NCI-H128 (cell line): ENCODE measurements at regions not wholly inside any gene's neighbourhood (a gene's known extent, or its start where the extent isn't known, plus 50 kb on each side); places are given as distances from the start of the nearest gene placed in this dataset.

Source experiments
- DNase-seq: peaks from one replicate; lab custom pipeline; 2025; ENCODE audit not compliant: unreplicated experiment; lab: John Stamatoyannopoulos, UW

DNA sequence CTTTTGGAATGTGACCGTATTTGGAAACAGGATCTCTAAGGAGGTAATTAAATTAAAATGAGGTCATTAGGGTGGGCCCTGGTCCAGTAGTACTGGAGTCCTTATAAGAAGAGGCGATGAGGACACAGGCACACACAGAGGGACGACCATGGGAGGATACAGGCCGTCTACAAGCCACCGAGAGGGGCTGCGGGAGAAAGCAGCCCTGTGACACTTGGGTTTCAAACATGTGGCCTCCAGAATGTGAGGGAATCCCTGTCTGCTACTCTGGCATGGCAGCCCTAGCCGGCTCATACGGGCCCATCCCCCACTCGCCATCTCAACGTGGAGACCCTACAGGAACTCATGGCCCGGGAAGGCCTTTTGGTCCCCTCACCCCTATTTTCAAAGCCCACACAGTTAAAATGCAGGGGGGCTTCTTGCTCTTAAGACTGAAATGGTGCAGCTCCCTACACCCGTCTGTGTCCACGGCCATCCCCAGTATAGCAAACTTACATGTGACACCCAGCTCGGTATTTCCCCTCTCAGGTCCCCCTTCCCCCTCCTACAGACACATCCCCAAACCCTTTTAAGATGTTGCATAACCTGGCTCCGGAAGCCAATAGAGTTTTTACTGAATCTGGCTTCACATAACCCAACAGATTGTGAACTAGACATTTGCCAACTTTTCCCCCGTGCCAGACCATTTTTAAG lies 124.1 kb upstream of the TBL1X start:
- no peak for DNase-seq

DNA sequence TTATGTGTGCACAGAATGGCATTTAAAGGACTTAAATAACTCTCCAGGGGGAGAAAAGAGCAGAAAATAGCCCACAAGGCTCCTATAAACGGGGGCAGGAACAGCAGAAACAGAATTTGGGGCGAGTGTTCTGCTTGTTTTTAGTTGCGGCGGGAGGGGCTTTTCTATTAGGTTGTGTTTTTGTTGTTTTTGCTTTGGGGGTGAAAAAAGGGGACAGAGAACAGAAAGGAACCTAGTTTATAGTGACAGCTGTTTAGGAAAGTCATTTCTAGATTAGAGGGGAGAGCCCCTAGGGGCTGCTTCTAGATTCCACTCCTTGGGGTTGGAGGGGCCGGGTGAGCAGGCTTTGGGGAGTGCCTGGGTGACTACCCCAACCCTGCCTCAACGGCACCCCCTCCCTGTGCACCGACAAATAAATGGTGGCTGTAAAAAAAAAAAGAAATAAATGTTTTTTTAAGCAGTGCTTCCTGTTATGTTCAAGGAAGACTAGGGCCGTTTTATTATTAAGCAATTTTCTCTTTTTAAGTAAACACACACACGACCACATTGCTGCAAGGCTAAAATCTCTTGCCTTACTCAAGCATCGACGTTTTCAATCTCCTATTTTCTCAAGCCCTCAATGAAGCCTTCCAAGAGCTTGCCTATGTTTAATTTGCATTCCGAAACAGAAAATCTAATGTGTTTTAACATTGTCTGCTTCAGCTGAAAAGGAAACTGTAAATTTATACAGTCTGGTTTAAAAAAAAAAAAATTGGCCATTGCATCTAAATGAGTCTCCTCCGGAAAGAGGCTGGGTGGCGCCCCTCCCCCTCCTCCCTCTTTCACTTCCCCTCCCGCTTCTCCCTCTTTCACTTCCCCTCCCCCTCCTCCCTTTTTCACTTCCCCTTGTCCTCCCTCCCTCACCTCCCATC lies 123.3 kb upstream of the TBL1X start:
- DNase-seq, result no peak

DNA sequence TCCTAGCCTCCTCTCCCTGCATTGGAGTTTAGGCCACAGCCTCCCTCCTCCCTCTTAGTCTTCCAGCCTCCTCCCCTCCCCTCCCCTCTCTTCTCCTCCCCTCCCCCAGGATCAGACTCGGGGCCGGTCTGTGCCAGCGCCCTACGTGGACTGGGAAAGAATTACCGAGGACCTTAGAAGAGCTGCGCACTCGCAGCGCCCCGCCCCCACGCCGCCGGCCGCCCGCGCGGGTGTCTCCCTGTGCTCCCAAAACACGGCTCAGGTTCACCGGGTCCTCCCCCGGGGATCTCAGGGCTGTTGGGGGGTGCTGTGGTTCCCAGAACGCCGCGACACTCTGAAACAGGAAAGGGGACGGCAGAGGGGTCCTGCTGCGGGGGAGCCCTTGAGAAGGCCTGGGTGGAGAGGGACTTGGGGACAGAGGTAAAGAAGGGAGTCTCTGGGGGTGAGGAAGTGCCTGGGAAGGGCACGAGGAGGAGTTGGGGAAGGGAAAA lies 122.3 kb upstream of the TBL1X start:
- peak; percentile 52 for DNase-seq

DNA sequence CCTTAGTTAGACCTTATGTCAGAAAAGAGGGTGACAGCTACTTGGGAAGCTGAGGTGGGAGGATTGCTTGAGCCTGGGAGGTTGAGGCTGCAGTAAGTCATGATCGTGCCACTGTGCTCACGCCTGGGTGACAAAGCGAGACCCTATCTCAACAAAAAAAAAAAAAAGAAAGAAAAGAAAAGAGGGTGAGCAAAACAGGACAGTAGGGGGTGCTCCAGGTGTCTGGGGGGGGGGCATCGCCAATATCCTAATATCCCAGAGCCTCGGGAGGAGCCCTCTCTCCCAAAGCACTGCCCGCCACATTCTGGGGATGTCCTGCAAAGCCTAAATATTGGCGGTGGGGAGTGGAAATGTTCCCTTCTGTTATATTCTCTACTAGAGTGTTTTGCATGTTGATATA lies 120.9 kb upstream of the TBL1X start:
- DNase-seq, result no peak

DNA sequence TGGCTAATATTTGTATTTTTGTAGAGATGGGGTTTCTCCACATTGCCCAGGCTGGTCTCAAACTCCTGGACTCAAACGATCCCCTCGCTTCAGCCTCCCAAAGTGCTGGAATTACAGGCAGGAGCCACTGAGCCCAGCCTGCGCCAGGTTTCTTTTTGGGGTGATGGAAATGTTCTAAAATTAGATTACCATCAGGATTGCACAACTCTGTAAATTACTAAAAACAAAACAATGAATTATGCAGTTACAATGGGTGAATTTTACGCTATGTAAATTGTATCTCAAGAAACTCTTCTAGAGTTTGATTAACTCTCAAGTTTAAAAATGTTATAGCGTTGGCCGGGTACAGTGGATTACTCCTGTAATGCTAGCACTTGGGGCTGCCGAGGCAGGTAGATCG lies 118.9 kb upstream of the TBL1X start:
- DNase-seq, result no peak

DNA sequence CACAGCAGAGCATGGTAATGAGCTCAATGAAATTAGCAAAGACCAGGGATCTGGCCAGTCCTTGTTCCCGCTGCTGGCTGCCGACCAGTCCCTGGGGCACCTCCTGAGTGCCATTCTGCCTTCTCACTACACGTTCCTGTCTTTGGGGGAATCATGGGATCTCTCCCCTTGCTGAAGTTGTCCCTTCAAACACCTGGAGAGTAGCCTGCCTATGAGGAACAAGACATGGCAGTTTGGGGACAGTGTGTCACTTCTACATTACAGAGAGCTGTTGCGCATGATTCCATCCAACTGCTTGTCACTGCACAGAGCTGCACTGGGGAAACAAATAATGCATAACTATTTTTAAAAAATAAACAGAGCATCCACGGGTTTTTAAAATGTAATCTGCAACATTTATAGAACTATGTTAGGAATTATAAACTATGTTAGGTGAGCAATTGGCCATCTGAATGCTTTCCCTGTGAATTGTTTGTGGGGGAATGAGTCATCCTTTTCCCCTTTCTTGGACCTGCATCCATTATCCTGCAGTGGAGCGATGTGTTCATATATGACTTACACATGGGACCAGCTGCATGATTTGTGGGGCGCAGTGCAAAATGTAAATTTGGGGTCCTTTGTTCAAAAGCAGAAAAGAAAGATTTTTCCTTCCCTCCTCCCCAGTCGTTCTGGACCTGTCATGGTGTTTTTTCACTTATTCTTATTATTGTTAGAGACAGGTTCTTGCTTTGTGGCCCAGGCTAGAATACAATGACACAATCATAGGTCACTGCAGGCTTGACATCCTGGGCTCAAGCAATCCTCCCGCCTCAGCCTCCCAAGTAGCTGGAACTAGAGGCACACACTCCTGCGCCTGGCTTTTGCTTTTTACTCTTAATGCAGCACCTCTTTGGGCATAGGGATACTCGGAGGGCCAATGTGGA lies 115.0 kb upstream of the TBL1X start:
- DNase-seq, result no peak

DNA sequence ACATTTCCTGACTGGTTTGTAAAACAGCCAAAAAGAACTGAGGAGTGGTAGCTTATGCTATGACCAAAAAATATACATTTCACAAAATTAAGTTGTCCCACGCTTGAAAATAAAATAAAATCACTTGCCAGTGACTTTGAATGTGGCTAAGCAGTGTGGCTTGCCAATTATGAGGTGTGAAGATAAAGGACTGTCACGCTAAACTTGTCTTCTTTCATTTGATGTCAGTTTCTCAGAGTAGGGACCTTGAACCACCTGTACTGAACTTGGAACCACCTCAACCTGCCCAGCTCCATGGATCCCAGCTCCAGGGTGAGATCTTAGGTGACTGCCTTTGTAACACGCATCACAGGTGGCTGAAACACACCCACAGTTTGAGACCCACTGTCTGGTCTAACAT lies 113.7 kb upstream of the TBL1X start:
- DNase-seq, result no peak

DNA sequence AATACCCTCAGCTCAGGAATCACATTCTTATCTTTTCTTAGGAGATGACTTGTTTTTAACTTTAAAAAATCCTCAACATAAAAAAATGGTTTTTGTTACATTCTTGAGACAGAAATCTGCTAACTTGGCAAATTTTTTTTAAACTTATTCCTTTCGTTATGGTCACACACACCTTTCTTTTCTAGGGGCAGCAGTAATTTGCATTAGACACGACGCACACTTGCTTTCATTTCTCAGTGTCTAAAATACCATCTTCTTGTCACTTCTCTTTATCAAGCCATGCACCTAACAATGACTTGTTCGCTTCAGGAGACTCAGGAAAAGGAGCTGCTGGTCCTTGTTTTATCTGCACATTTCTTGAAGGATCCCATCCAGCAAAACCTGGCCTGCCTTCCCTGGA lies 112.6 kb upstream of the TBL1X start:
- no peak for DNase-seq

DNA sequence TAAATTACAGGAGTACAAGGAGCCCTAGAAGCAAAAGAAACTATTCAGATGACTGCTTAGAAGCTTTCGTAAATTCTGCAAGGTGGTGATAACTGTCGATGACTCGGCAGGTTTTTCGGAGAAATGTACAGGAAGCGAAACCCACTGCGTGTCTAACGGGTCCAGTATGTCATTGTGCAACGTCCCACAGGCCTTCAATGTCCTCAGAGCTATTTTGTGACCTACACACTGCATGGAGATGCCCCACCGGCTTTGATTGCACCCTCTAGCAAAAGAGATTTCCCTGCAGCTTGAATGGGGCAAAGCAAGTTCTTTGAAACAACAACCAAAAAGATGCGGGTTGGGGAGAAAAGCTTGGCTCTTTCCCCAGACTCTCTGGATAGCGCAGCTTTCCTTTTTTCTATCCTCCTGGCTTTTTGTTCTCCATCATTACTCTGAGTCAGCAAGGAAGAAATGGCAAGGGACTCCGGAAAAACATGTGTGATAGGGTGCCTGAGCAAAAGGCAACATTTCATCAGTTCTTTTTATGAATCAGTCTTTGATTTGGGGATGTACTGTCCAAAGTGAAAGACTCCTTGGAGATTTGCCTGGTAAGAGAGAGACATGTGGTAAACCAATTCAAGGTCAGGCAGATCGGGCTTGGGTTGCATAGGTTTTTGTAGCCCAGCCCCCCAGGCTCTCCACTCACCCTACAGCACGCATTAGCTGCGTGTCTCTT lies 112.0 kb upstream of the TBL1X start:
- DNase-seq, result no peak

DNA sequence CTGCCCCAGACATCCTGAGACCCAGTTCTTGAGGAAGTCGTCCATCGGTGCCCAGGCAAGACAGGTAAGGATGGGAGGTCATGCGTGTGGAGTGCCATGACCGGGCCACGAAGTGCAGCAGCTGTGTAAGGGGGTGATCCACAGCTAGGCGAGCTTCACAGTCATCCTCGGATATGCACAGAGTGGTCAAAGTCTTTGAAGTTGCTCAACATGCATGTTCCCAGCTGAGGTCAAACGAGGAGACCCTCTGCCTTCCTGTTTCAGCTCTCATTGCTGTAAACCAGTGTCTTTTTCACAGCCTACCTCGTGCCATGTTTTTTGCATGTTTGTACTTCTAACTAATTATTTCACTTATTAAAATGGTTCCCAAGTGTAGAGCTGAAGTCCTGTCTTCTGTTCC lies 109.9 kb upstream of the TBL1X start:
- no peak for DNase-seq

DNA sequence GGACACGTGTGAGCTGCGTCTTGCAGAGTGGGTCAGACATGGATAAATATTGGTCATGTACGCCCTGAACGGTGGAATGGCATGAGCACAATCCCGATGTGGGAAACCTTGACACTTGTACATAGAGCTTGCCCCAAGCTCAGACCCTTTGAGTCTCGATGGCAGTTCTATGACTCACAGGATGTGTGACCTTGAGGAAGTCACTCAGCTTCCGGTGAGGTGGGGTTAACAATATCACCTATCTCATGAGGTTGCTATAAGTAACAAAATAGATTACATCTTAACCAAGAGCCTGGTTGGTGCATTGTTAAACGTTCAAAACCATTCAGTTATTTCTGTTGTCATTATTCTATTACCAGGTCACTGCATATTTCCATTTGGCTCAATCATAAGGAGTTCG lies 109.1 kb upstream of the TBL1X start:
- DNase-seq, result no peak

DNA sequence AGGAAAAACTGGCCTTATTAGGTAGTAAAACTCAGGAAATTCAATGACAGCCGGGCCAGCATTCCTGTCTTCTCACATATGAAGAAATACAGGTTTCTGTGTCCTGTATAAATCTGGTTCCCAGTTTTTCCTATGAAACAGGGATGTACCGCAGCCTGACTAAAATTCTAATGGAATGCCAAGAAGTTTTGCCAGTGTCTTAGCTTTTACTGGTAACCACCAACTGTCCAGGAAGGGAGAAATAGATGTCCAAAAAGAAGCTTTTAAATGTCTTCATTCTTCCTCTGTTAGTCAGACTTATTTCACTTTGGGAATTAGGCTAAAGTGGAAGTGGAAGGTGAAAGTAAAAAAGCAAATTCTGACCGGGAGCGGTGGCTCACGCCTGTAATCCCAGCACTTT lies 108.0 kb upstream of the TBL1X start:
- no peak for DNase-seq

DNA sequence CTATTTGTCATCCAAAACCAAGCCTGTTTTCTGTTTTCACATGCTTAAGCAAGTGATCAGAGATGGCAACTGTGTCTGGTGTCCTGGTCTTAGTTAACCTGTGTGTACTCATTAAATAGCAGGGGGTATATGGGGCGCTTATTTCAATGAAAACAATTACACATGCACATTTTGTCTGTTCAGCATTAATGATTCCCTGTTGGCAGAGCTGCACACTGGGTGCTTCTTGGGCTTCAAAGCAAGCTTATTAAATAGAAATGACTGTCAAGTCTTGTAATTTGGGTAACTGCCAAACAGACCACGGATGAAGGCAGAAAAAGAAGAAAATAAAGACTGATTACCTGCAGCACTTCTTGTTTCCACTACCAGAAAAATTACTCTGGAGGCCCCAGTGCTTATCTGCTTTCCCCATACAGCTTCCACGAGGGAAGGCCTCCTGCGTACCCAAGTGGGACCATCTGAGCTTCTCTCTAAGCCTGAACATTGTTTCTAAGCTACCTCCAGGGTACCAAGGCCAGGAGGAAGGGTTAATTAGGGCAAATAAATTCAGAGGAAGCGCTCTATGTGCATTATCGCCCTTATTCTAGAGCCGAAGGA lies 107.2 kb upstream of the TBL1X start:
- DNase-seq, result no peak

DNA sequence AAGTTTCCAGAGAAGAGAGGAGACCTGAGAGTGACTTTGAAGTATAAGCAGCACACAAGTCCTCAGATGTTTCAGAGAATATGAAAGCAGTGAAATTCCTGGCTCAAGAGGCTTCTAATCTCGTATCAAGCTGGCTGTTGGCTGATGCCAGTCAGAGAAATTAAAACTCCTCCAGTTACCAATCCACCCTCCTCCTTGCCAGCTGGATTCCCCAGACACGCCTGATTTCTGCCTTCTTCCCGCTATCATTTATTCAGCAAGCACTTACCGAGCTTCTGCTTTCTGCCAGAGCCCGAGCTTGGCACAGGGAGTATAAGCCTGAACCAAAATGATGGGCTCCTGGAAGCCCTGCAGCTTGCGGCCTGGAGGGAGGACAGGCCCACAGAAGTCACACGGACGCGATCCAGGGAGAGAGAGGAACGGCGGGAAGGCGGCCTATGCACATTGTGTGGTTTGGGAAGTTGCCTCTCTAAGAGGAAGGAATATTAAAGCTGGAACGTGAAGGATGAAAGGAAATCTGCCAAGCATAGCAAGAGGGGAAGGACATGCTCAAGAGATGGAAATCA lies 102.4 kb upstream of the TBL1X start:
- DNase-seq, result no peak

DNA sequence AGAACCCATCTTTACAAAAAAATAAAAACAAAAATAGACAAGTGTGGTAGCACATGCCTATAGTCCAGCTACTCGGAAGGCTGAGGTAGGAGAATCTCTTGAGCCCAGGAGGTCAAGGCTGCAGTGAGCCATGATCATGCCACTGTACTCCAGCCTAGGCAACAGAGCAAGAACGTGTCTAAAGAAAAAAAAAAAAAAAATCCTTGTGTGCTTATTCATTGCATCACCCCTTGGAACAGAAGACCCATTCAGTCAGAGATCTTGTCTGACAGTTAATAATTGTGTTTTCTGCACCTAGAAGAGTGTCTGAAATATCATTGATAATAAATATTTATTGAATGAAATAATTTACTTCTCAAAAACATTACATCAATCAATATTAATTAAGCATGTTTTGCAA lies 97.4 kb upstream of the TBL1X start:
- DNase-seq, result no peak

DNA sequence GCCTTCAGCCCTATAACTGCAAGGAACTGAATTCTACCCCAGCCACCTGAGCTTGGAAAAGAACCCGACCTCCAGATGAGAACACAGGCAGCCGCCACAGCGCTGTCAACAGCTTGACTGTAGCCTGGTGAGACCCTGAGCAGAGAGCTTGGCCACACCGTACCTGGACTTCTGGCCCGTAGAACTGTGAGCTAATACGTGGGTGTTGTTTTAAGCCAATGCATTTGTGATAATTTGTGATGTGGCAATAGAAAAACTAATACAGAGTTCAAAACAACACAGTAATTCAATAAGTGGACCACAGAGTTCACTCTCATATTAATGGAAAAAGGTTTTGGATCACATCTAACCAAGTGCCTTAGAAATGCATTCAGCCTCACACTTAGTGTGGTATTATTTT lies 96.6 kb upstream of the TBL1X start:
- DNase-seq, result no peak

DNA sequence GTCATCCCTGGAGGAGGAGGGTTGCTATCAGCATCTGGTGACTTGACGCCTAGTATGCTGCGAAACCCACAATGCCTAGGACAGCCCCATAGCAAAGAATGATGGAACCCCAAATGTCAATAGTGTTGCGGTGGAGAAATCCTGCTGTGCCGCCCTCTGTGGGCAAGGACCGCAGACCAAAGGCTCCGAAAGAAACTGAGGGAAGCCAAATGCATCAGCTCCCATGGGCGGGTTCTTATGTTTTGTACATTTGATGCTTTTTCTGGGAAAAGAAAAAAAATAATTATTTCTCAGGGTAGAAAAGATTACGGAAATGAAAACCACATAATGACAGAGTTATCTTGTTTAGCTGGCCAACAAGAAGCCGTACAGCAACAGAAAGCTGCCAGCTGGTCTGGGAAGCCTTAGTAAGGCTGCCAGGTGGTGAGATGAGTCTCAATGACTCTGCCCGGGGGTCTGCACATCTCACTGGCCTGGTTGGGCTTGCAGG lies 95.0 kb upstream of the TBL1X start:
- no peak for DNase-seq

DNA sequence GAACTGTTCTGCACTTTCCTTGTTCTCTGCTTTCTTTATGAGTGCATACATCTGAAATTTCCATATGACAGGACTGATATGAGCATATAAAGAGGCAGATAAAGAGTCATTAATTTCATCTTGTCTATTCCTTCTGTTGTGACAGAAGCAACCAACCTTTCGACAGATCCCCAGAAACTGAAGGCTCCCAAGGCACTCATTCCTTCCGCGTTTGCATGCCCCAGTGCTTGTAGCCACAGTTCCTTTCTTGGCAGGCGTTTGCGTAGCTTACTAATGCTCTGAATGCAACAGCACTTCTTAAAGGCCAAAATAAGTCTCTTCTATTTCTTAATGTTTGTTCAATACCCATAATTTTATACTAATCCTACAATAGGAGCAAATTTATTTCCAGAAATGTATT lies 94.0 kb upstream of the TBL1X start:
- DNase-seq, result no peak

DNA sequence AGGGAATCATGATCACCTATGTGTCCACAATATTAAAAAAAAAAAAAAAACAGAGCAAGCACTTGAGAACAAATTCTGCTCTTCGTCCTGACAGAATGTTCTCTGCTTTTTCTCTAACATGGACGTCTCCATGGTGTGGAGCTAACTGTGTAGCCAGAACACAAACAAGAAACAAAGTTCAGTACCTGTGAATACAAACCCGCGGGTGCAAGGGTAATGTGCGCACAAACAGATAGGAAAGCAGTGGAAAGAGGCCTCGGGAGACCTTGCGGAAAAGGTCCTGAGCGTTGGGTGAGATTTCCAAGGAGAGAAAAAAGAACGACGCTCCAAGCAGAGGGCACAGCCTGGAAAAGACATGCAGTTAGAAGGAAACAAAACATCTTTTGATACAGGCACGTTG lies 92.0 kb upstream of the TBL1X start:
- no peak for DNase-seq

DNA sequence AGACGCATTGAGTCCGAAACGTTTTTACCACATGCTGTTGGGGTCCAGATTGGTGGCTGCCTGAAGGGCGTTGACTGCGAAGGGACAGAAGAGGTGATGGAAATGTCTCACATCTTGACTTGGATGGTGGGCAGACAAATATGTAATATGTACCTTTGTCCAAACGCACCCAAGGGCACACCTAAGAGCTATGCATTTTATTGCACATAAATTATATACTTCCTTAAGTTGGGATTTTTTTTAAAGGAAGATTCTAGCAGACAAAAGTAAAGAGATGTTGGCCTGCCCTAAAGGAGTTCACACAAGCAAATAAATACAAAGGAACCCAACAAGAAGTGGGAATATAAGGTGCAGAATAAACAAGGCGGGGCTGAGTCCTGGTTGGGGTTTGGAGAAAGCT lies 91.1 kb upstream of the TBL1X start:
- DNase-seq, result no peak
